ENCODE measurements at regions not wholly inside any gene's neighbourhood (a gene's known extent, or its start where the extent isn't known, plus 50 kb on each side); places are given as distances from the start of the nearest gene placed in this dataset.
"Not testable (repeated sequence)": the region's sequence is repeated elsewhere in the genome, so short reads cannot be mapped to it uniquely, and the experiment has no call there.

GRCh38 chr9:90219548-90220118 is 423.0 kb downstream of the DIRAS2 start:
- ATAC-seq (no peak), DNase-seq (peak; percentile 48)
- Mint-ChIP-seq H3K36me3 (no peaks in the 10 kb centered on the region), H3K27me3 (peaks cover 2% of the 10 kb centered on the region), H3K27ac (no peak overlapping the region), H3K4me3 (no peak overlapping the region), H3K9me3 (ENCODE audit: low read depth) (no peaks in the 10 kb centered on the region), H3K4me1 (no peaks in the 10 kb centered on the region)
- CTCF ChIA-PET, result no interaction called here

GRCh38 chr9:90221899-90222298 is 420.7 kb downstream of the DIRAS2 start:
- ATAC-seq; CTCF ChIA-PET; H3K9me3 Mint-ChIP-seq (ENCODE audit: low read depth); H3K4me1 Mint-ChIP-seq; H3K27ac Mint-ChIP-seq; H3K4me3 Mint-ChIP-seq; H3K36me3 Mint-ChIP-seq; H3K27me3 Mint-ChIP-seq: not testable (repeated sequence)
- DNase-seq, result peak; percentile 42

DNA sequence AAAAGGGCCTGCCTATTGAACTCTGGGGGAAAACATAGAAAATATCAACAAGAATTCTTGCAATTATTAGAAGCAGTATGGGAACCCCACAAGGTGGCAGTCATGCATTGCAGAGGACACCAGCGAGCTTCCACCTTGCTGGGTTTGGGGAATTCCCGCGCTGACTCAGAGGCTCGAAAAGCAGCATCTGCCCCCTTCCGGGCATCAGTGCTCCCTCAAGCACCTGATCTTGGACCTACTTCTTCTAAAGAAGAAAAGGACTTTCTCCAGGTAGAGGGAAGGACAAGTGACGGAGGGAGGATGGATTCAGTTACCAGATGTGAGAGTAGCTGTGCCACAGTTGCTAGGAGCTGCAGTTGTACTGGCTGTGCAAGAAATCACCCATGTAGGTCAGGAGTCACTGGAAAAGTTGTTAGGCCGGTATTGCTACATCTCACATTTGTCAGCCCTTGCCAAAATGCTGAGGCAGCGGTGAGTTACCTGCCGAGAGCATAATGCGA is 415.7 kb downstream of the DIRAS2 start:
- not testable (repeated sequence) for H3K27ac Mint-ChIP-seq; H3K9me3 Mint-ChIP-seq (ENCODE audit: low read depth); H3K27me3 Mint-ChIP-seq; ATAC-seq; H3K4me3 Mint-ChIP-seq; H3K36me3 Mint-ChIP-seq; H3K4me1 Mint-ChIP-seq
- CTCF ChIA-PET, result interaction anchor here (0.9 to 2.0 kb wide), 5 partner anchors 10 to 649 kb away, joined by 3 to 5 read pairs (median 3); no protein-coding TSS in a partner anchor
- peak; percentile 80 for DNase-seq

GRCh38 chr9:90233081-90233480 is 409.5 kb downstream of the DIRAS2 start:
- not testable (repeated sequence) for ATAC-seq; H3K9me3 Mint-ChIP-seq (ENCODE audit: low read depth)

GRCh38 chr9:90240541-90240940 is 402.1 kb downstream of the DIRAS2 start:
- Mint-ChIP-seq H3K27ac (no peak overlapping the region), H3K27me3 (peaks cover 12% of the 10 kb centered on the region), H3K4me3 (no peak overlapping the region), H3K9me3 (ENCODE audit: low read depth) (no peaks in the 10 kb centered on the region), H3K36me3 (no peaks in the 10 kb centered on the region), H3K4me1 (no peaks in the 10 kb centered on the region)
- CTCF ChIA-PET, result no interaction called here
- no peak for DNase-seq
- no peak for ATAC-seq

More at GRCh38 chr9:90233081-90233480, 409.5 kb downstream of the DIRAS2 start:
- H3K36me3 Mint-ChIP-seq, H3K27ac Mint-ChIP-seq, H3K27me3 Mint-ChIP-seq, H3K4me3 Mint-ChIP-seq, DNase-seq, H3K4me1 Mint-ChIP-seq, CTCF ChIA-PET: not testable (repeated sequence)

- CTCF ChIA-PET, result no interaction called here
- Mint-ChIP-seq H3K36me3 (no peaks in the 10 kb centered on the region), H3K27me3 (peaks cover 16% of the 10 kb centered on the region), H3K4me3 (no peak overlapping the region), H3K27ac (no peak overlapping the region), H3K4me1 (no peaks in the 10 kb centered on the region), H3K9me3 (ENCODE audit: low read depth) (no peaks in the 10 kb centered on the region)
- ATAC-seq (no peak), DNase-seq (no peak)
Observed at GRCh38 chr9:90245661-90246060, 397.0 kb downstream of the DIRAS2 start.

- Mint-ChIP-seq H3K36me3 (no peaks in the 10 kb centered on the region), H3K9me3 (ENCODE audit: low read depth) (no peaks in the 10 kb centered on the region), H3K27ac (no peak overlapping the region), H3K27me3 (peaks cover 27% of the 10 kb centered on the region), H3K4me3 (no peak overlapping the region), H3K4me1 (no peaks in the 10 kb centered on the region)
- DNase-seq (no peak), ATAC-seq (no peak)
- CTCF ChIA-PET, result no interaction called here
Observed at GRCh38 chr9:90249094-90249493, 393.5 kb downstream of the DIRAS2 start.

GRCh38 chr9:90251316-90251715 is 391.3 kb downstream of the DIRAS2 start:
- CTCF ChIA-PET, result no interaction called here
- H3K4me3 Mint-ChIP-seq, result no peak overlapping the region
- no peaks in the 10 kb centered on the region for H3K9me3 Mint-ChIP-seq (ENCODE audit: low read depth)
- no peaks in the 10 kb centered on the region for H3K4me1 Mint-ChIP-seq
- ATAC-seq (no peak), DNase-seq (no peak)
- no peak overlapping the region for H3K27ac Mint-ChIP-seq
- H3K27me3 Mint-ChIP-seq, result peaks cover 26% of the 10 kb centered on the region
- H3K36me3 Mint-ChIP-seq, result no peaks in the 10 kb centered on the region

DNA sequence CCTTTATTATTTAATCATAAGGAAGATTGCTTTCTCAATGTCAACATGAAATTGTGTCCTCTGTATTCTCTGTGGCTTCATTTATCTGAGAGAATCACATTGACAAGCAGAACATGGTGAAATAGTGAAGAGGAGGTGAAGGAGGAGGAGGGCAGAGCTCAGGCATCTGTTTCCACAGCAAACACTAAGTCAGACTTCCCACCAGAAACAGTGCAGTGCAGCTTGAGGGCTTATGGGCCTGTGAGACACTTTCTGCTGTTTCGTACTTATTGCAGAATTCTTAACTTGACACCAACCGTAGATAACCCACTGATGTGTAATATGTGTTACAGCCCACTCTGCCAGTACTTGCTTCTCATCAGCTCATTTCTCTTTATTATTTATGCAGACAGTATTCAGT is 386.3 kb downstream of the DIRAS2 start:
- H3K27me3 Mint-ChIP-seq, result peaks cover 28% of the 10 kb centered on the region
- peaks cover 2% of the 10 kb centered on the region for H3K4me1 Mint-ChIP-seq
- ATAC-seq, result no peak
- no peak overlapping the region for H3K27ac Mint-ChIP-seq
- H3K36me3 Mint-ChIP-seq, result no peaks in the 10 kb centered on the region
- CTCF ChIA-PET, result no interaction called here
- peaks cover 5% of the 10 kb centered on the region for H3K9me3 Mint-ChIP-seq (ENCODE audit: low read depth)
- no peak for DNase-seq
- no peak overlapping the region for H3K4me3 Mint-ChIP-seq

- peaks cover 2% of the 10 kb centered on the region for H3K4me1 Mint-ChIP-seq
- H3K27me3 Mint-ChIP-seq, result peaks cover 11% of the 10 kb centered on the region
- CTCF ChIA-PET, result no interaction called here
- DNase-seq (no peak), ATAC-seq (no peak)
- peaks cover 10% of the 10 kb centered on the region for H3K9me3 Mint-ChIP-seq (ENCODE audit: low read depth)
- no peaks in the 10 kb centered on the region for H3K36me3 Mint-ChIP-seq
- H3K4me3 Mint-ChIP-seq, result no peak overlapping the region
- no peak overlapping the region for H3K27ac Mint-ChIP-seq
Observed at GRCh38 chr9:90259311-90260246, 383.0 kb downstream of the DIRAS2 start.

DNA sequence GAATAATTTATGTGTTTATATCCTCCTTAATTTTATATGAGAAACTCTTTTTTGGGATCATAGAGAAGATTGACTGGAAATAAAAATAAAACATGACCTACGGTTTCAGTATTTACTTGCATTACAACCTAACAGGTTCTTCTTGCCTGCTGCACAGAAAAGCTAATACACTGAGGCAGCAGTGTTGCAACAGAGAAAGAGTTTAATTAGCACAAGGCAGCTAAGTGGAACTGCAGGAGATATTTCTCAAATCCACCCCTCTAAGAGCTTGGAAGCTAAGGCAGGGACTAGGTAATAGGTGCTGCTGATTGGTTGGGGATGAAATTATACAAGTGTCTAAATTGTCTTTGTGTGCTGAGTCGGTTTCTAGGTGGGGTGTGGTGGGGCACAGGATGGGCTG is 380.9 kb downstream of the DIRAS2 start:
- ATAC-seq, result no peak
- Mint-ChIP-seq H3K4me1 (peaks cover 2% of the 10 kb centered on the region), H3K4me3 (no peak overlapping the region), H3K27me3 (peaks cover 9% of the 10 kb centered on the region), H3K27ac (no peak overlapping the region), H3K36me3 (no peaks in the 10 kb centered on the region), H3K9me3 (ENCODE audit: low read depth) (peaks cover 10% of the 10 kb centered on the region)
- CTCF ChIA-PET, result no interaction called here
- no peak for DNase-seq

DNA sequence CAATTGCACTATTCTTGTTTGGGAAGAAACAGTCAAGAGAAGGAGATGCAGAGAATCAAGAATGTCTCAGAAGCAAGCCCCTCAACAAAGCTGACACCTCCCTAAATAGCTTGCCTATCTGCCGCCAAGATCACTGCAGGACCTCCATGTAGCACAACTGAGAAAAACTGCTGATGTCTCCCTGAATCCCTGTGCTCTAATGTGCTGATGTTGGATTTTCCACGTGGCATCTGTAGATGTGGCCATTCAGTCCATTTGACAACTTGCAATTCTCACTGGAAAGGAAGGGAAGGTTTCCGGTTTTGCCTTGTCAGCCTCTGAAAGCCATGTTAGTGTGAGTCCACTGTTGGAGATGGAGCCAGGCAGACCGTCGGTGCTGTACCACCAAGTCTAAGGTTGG is 374.0 kb downstream of the DIRAS2 start:
- H3K27ac Mint-ChIP-seq, result no peak overlapping the region

GRCh38 chr9:90271707-90272106 is 370.9 kb downstream of the DIRAS2 start:
- no peak for DNase-seq
- no peaks in the 10 kb centered on the region for H3K9me3 Mint-ChIP-seq (ENCODE audit: low read depth)
- no peak for ATAC-seq
- H3K27me3 Mint-ChIP-seq, result peaks cover 17% of the 10 kb centered on the region
- CTCF ChIA-PET, result no interaction called here
- H3K4me1 Mint-ChIP-seq, result no peaks in the 10 kb centered on the region
- no peak overlapping the region for H3K4me3 Mint-ChIP-seq
- no peaks in the 10 kb centered on the region for H3K36me3 Mint-ChIP-seq
- H3K27ac Mint-ChIP-seq, result no peak overlapping the region

More for the DNA sequence above, 374.0 kb downstream of the DIRAS2 start:
- peaks cover 18% of the 10 kb centered on the region for H3K27me3 Mint-ChIP-seq
- no peaks in the 10 kb centered on the region for H3K4me1 Mint-ChIP-seq
- no peaks in the 10 kb centered on the region for H3K9me3 Mint-ChIP-seq (ENCODE audit: low read depth)
- CTCF ChIA-PET, result no interaction called here
- no peak overlapping the region for H3K4me3 Mint-ChIP-seq
- DNase-seq, result no peak
- H3K36me3 Mint-ChIP-seq, result no peaks in the 10 kb centered on the region
- no peak for ATAC-seq

DNA sequence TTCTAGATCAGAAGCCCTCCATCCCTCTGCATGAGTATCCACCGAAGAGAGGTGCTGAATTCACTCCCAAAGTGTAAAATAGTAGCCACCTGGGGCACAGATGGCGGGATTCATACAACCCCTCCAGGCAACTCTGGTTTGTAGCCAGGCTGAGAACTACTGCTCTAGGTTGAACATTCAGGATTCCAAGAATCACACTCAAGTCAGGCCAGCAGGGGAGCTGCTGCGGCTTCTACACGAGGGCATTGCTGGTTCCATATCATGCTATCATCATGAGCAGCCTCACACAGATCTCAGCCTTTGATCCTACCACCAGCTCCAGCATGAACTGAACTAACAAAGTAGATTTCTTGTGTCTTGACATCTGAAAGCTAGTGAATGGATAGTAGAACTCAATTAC is 367.9 kb downstream of the DIRAS2 start:
- DNase-seq, result no peak
- no peak for ATAC-seq
- H3K27me3 Mint-ChIP-seq, result peaks cover 28% of the 10 kb centered on the region
- no peak overlapping the region for H3K4me3 Mint-ChIP-seq
- CTCF ChIA-PET, result no interaction called here
- H3K27ac Mint-ChIP-seq, result no peak overlapping the region
- H3K4me1 Mint-ChIP-seq, result no peaks in the 10 kb centered on the region
- H3K9me3 Mint-ChIP-seq (ENCODE audit: low read depth), result no peaks in the 10 kb centered on the region
- H3K36me3 Mint-ChIP-seq, result no peaks in the 10 kb centered on the region
